IMR-90 (cell line): ENCODE measurements at regions not wholly inside any gene's neighbourhood (a gene's known extent, or its start where the extent isn't known, plus 50 kb on each side); places are given as distances from the start of the nearest gene placed in this dataset.

Source experiments
- ATAC-seq: fragments of 200-7000 bp; cut with Tn5 transposase; 2 replicates; pipeline ENCODE4 v1.9.1; 2020; ENCODE audit warnings: low read depth, mild to moderate bottlenecking, moderate library complexity
- BruUV-seq: library from RNA; stranded (reverse); fragments of 400-500 nt; replicated peaks from 2 replicates; lab custom pipeline; 2021; lab: Mats Ljungman, UMichigan
- CTCF ChIA-PET: fragments of 300-600 bp; formaldehyde crosslinking; extraction: SDS; loops from one replicate; lab custom pipeline; 2021; ENCODE audit warnings: antibody characterized with exemption; lab: Yijun Ruan, JAX
- POLR2A ChIA-PET: fragments of 300-600 bp; sonication (Branson Sonifier 250); formaldehyde crosslinking; loops from one replicate; lab custom pipeline; 2022; ENCODE audit warnings: antibody characterized with exemption; ENCODE audit not compliant: unreplicated experiment; lab: Charles Lee
- DNase-seq: peaks from one replicate; pipeline ENCODE4 v3.0.0; 2013
- H2AFZ ChIP-seq: replicated peaks from 2 replicates; pipeline ENCODE3; 2013; ENCODE audit warnings: low read length, mild to moderate bottlenecking; ENCODE audit not compliant: poor library complexity
- H2AK5ac ChIP-seq: 2 replicates; pipeline ENCODE4 v1.6.1; 2013; ENCODE audit warnings: low read depth, low read length, inconsistent platforms
- H2AK9ac ChIP-seq: replicated peaks from 2 replicates; pipeline ENCODE3; 2013; ENCODE audit warnings: mild to moderate bottlenecking, low read depth, low read length, moderate library complexity; ENCODE audit not compliant: poor library complexity
- H2BK120ac ChIP-seq: 2 replicates; pipeline ENCODE4 v1.6.1; 2013; ENCODE audit warnings: low read depth, low read length, inconsistent platforms
- H2BK15ac ChIP-seq: 3 replicates; pipeline ENCODE4 v1.6.1; 2013; ENCODE audit warnings: low read depth, low read length, inconsistent platforms
- H2BK20ac ChIP-seq: 2 replicates; pipeline ENCODE4 v1.6.1; 2013; ENCODE audit warnings: low read depth, mild to moderate bottlenecking, inconsistent platforms, low read length, moderate library complexity
- H2BK5ac ChIP-seq: 2 replicates; pipeline ENCODE4 v1.6.1; 2013; ENCODE audit warnings: mild to moderate bottlenecking, low read depth, low read length, inconsistent platforms; ENCODE audit not compliant: poor library complexity, severe bottlenecking
- H3K14ac ChIP-seq: replicated peaks from 2 replicates; pipeline ENCODE4 v1.6.1; 2013; ENCODE audit warnings: low read depth, low read length, inconsistent platforms
- H3K18ac ChIP-seq: 2 replicates; pipeline ENCODE4 v1.6.1; 2013; ENCODE audit warnings: low read depth, low read length, control low read depth
- H3K23ac ChIP-seq: 2 replicates; pipeline ENCODE4 v1.6.1; 2013; ENCODE audit warnings: low read depth, low read length, inconsistent platforms
- H3K27ac ChIP-seq: 2 replicates; pipeline ENCODE4 v1.5.1; 2013; ENCODE audit warnings: mild to moderate bottlenecking, control low read depth, low read length; ENCODE audit not compliant: insufficient read depth
- H3K27me3 ChIP-seq: 2 replicates; pipeline ENCODE4 v1.6.1; 2013; ENCODE audit warnings: low read length; ENCODE audit not compliant: control insufficient read depth, insufficient read depth
- H3K36me3 ChIP-seq: 2 replicates; pipeline ENCODE4 v1.6.1; 2013; ENCODE audit warnings: low read length, mixed read lengths; ENCODE audit not compliant: control insufficient read depth, insufficient read depth
- H3K4ac ChIP-seq: 2 replicates; pipeline ENCODE4 v1.6.1; 2013; ENCODE audit warnings: low read depth, low read length, inconsistent platforms
- H3K4me1 ChIP-seq: 2 replicates; pipeline ENCODE4 v1.6.1; 2013; ENCODE audit warnings: low read length, mixed read lengths; ENCODE audit not compliant: control insufficient read depth, insufficient read depth
- H3K4me2 ChIP-seq: 2 replicates; pipeline ENCODE4 v1.6.1; 2013; ENCODE audit warnings: low read depth, mild to moderate bottlenecking, control low read depth, low read length, moderate library complexity
- H3K4me3 ChIP-seq: 2 replicates; pipeline ENCODE4 v1.5.1; 2013; ENCODE audit warnings: low read depth, mild to moderate bottlenecking, control low read depth, low read length, moderate library complexity; ENCODE audit not compliant: insufficient read depth
- H3K56ac ChIP-seq: 2 replicates; pipeline ENCODE4 v1.6.1; 2013; ENCODE audit warnings: low read length, inconsistent platforms; ENCODE audit not compliant: insufficient read depth; ENCODE audit errors: extremely low read depth
- H3K79me1 ChIP-seq, 2 experiments: 2 replicates each; pipeline ENCODE4 v1.6.1; 2013; ENCODE audit warnings: low read length in 2 of 2, inconsistent platforms in 1 of 2, low read depth in 1 of 2
- H3K9ac ChIP-seq: 2 replicates; pipeline ENCODE4 v1.6.1; 2013; ENCODE audit warnings: low read depth, low read length, control low read depth
- H3K9me1 ChIP-seq: 2 replicates; pipeline ENCODE4 v1.6.1; 2013; ENCODE audit warnings: low read length, inconsistent platforms; ENCODE audit not compliant: insufficient read depth
- H3K9me3 ChIP-seq: 2 replicates; pipeline ENCODE4 v1.6.1; 2013; ENCODE audit warnings: low read length; ENCODE audit not compliant: control insufficient read depth, insufficient read depth
- H4K20me1 ChIP-seq: 2 replicates; pipeline ENCODE4 v1.6.1; 2013; ENCODE audit warnings: low read length, inconsistent platforms; ENCODE audit not compliant: insufficient read depth
- H4K5ac ChIP-seq: 2 replicates; pipeline ENCODE4 v1.6.1; 2013; ENCODE audit warnings: mild to moderate bottlenecking, low read depth, low read length, control low read depth
- H4K8ac ChIP-seq, 2 experiments: 2 replicates each; pipeline ENCODE4 v1.6.1; 2013; ENCODE audit warnings: low read depth in 2 of 2, low read length in 2 of 2, control low read depth in 1 of 2, inconsistent platforms in 1 of 2
- H4K91ac ChIP-seq: 2 replicates; pipeline ENCODE4 v1.6.1; 2013; ENCODE audit warnings: low read depth, low read length, inconsistent platforms; ENCODE audit not compliant: insufficient read depth
- CEBPB ChIP-seq: IDR thresholded peaks from 2 replicates; pipeline ENCODE4 v1.6.1; 2012; ENCODE audit warnings: low read depth, low read length, improper control_type of control experiment
- MXI1 ChIP-seq: IDR thresholded peaks from 2 replicates; pipeline ENCODE4 v1.6.1; 2012; ENCODE audit warnings: low read depth, mild to moderate bottlenecking, low read length, moderate library complexity, borderline replicate concordance
- RAD21 ChIP-seq: IDR thresholded peaks from 2 replicates; pipeline ENCODE4 v1.6.1; 2012; ENCODE audit warnings: low read length, improper control_type of control experiment
- WGBS, 2 experiments: methylation state at CpG; one replicate each; pipeline versions ENCODE4 v1.1.5 to v1.1.7; 2013; ENCODE audit warnings: missing lambda C conversion rate in 2 of 2; ENCODE audit not compliant: insufficient read length in 1 of 2; ENCODE audit errors: extremely low coverage in 2 of 2; 5-methylcytosine and 5-hydroxymethylcytosine counted together
- dilution Hi-C: fragments of 300-500 bp; cut with HindIII; formaldehyde crosslinking; loops from one replicate; pipeline ENCODE4 v1.14.3; 2018; ENCODE audit warnings: low sequenced_read_pairs; ENCODE audit not compliant: unreplicated experiment
- in situ Hi-C: fragments of 300-500 bp; cut with MboI; formaldehyde crosslinking; loops from 3 replicates; pipeline ENCODE4 v1.14.3; 2019; ENCODE audit warnings: low sequenced_read_pairs, inconsistent platforms, mixed read lengths
- intact Hi-C: fragments of 100-400 bp; cut with micrococcal nuclease; formaldehyde crosslinking; loops from 2 replicates; pipeline ENCODE4 v1.10.0; 2022

DNA sequence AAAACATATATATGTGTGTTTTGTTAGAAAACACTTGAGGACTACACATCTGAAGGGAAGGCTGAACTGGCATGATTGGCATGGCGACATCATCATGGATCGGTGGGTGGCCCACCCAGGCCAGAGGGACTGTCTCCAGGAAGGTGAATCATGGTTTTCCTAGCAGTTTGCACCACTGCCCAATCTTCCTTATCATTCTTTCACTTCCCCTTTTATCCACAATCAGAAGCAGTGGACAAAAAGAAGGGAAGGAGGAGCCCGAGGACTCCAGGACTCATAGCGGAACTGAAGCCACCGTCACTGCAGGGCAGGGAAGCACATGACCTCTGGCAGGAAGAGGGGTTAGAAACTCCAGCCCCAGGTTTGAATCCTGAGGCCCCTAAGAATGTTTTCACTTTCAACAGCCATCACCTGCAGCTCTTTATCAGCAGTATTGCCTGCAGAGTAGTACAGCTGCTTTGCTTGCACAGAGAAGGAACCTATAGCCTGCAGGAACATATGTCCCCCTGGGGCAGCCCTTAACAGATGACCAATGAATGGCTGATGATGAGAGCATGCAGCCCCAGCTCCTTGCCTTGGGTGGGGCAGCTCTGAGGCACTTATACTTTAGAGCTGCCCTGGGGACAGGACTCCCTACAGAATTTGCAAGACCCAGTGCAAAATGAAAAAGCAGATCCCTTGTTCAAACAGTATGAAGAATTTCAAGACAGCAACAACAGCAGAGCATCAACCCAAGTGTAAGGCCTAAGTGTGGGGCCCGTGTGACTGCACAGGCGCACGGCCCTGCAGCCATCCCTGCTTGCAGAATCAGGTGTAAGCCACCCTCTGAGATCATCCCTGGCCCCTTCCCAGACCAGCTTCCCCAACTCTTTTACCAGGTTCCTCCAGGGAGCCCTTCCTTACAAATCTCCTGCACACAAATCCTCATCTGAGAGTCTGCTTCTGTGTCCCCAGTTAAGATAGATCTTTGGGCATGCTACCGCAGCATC lies 241.8 kb upstream of the IRF2BP2 start:
- Histone ChIP-seq H3K18ac (no peak overlapping the region), H3K14ac (peak overlapping the region; percentile 17; the same call in 1 of the 2 replicates), H3K4me1 (peaks cover 11% of the 10 kb centered on the region), H3K27me3 (no peaks in the 10 kb centered on the region), H2AK9ac (no peak overlapping the region), H3K4me2 (no peak overlapping the region), H2BK5ac (no peak overlapping the region), H2BK20ac (no peak overlapping the region), H2AK5ac (peak overlapping the region; percentile 64; the same call in 1 of the 2 replicates), H4K91ac (peak overlapping the region; percentile 22; the same call in 1 of the 2 replicates), H3K9me1 (peaks cover 13% of the 10 kb centered on the region), H3K9me3 (no peaks in the 10 kb centered on the region), H3K36me3 (no peaks in the 10 kb centered on the region), H3K56ac (no peak overlapping the region), H3K4ac (peak overlapping the region; percentile 43), H3K27ac (no peak overlapping the region), H3K9ac (no peak overlapping the region), H3K79me1 (no peaks in the 10 kb centered on the region), H2BK15ac (no peak overlapping the region), H3K23ac (peak overlapping the region; percentile 66; the same call in 1 of the 2 replicates), H2AFZ (peak overlapping the region; percentile 66), H4K20me1 (no peaks in the 10 kb centered on the region), H4K5ac (no peak overlapping the region), H4K8ac (peak overlapping the region in 1 of 2 experiments; percentile 61; a peak in 1 of 4 replicates), H2BK120ac (peak overlapping the region; percentile 6; the same call in 1 of the 2 replicates), H3K4me3 (no peak overlapping the region)
- dilution Hi-C loops (no loop called here), intact Hi-C loops (no loop called here), in situ Hi-C loops (loop anchor here (25.0 kb wide), 3 partner anchors 236 to 364 kb away; partner anchors contain the start of genes IRF2BP2 and TARBP1)
- DNase-seq (peak; percentile 55), ATAC-seq (no peak)
- no TSS peak for BruUV-seq
- WGBS, 2 experiments = 70% methylated on average over 5 of the region's 9 CpGs; no CpG with 5 or more reads in 1 of the 2 experiments
- TF ChIP-seq RAD21 (0 out of 2 replicates have a peak, but pooled peaks have one; percentile 1), CEBPB (peak; percentile 13; the same call in 1 of the 2 replicates), MXI1 (no peak)
- ChIA-PET CTCF (no interaction called here), POLR2A (no interaction called here)
